Astrocyte of the spinal cord (primary cell): ENCODE measurements at regions not wholly inside any gene's neighbourhood (a gene's known extent, or its start where the extent isn't known, plus 50 kb on each side); places are given as distances from the start of the nearest gene placed in this dataset.

ENCODE experiments used
- DNase-seq: peaks from one replicate; pipeline ENCODE4 v3.0.0; 2011; ENCODE audit warnings: low read depth, low spot score
- H3K4me3 ChIP-seq: 2 replicates; pipeline ENCODE4 v1.5.1; 2011; ENCODE audit warnings: low read depth, mild to moderate bottlenecking, low read length, moderate library complexity
- CTCF ChIP-seq: IDR thresholded peaks from 2 replicates; pipeline ENCODE4 v1.5.1; 2012; ENCODE audit warnings: low read depth, mild to moderate bottlenecking, low read length, inconsistent platforms
- in situ Hi-C: cut with HindIII; loops from 2 replicates; pipeline ENCODE4 v1.10.0; 2017; ENCODE audit warnings: low sequenced_read_pairs

GRCh38 chr9:7245976-7246580 is 488.3 kb downstream of the KDM4C start:
- no peak for TF ChIP-seq CTCF
- in situ Hi-C loops: no loop called here
- DNase-seq: no peak
- H3K4me3 ChIP-seq: no peak overlapping the region

GRCh38 chr9:7243838-7244237 is 486.1 kb downstream of the KDM4C start:
- in situ Hi-C loops: no loop called here
- no peak for TF ChIP-seq CTCF
- no peak for DNase-seq
- no peak overlapping the region for H3K4me3 ChIP-seq

- DNase-seq: no peak
- no peak overlapping the region for H3K4me3 ChIP-seq
- TF ChIP-seq CTCF: no peak
- in situ Hi-C loops: no loop called here
Observed at GRCh38 chr9:7242126-7242525, 484.4 kb downstream of the KDM4C start.

GRCh38 chr9:7241694-7242093 is 483.9 kb downstream of the KDM4C start:
- in situ Hi-C loops: no loop called here
- no peak for TF ChIP-seq CTCF
- no peak overlapping the region for H3K4me3 ChIP-seq
- DNase-seq: no peak

- DNase-seq: no peak
- no peak for TF ChIP-seq CTCF
- in situ Hi-C loops: no loop called here
- no peak overlapping the region for H3K4me3 ChIP-seq
Observed at GRCh38 chr9:7240569-7241311, 483.0 kb downstream of the KDM4C start.

- TF ChIP-seq CTCF: no peak
- H3K4me3 ChIP-seq: no peak overlapping the region
- no peak for DNase-seq
- in situ Hi-C loops: no loop called here
Observed at GRCh38 chr9:7239708-7240107, 481.9 kb downstream of the KDM4C start.
